Retinal pigment epithelial cell (primary cell): ENCODE measurements at regions not wholly inside any gene's neighbourhood (a gene's known extent, or its start where the extent isn't known, plus 50 kb on each side); places are given as distances from the start of the nearest gene placed in this dataset.

Experiments
- DNase-seq: peaks from one replicate; pipeline ENCODE4 v3.0.0-alpha.2; 2010; ENCODE audit warnings: low read depth
- H3K4me3 ChIP-seq: 2 replicates; pipeline ENCODE4 v1.5.1; 2011; ENCODE audit warnings: mild to moderate bottlenecking, low read length, control low read depth, moderate library complexity
- TF ChIP-seq, protein P1 (sequence below): conservative IDR thresholded peaks from 2 replicates; pipeline ENCODE4 v1.5.1; 2011; ENCODE audit warnings: low read depth, low read length, control low read depth, inconsistent platforms

DNA sequence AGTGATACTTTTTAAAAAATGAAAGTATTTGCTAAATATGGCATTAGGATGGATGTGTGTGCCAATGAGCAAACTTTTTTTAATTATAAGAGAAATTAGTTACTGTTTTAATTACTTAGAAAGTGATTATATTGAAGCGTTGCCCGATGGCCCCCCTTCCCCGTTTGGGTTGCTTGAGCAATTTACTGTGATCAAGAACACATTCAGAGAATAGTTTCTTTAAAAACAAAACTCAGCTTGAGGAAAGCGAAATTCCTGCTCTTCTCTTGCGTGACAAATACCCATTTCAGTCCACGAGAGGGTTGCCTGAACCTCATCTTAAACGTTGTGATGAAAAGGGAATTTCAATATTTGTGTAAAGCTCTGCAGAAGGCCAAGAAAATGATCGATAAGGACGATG, 234.1 kb downstream of the GATA3 start:
- TF ChIP-seq, protein P1, sequence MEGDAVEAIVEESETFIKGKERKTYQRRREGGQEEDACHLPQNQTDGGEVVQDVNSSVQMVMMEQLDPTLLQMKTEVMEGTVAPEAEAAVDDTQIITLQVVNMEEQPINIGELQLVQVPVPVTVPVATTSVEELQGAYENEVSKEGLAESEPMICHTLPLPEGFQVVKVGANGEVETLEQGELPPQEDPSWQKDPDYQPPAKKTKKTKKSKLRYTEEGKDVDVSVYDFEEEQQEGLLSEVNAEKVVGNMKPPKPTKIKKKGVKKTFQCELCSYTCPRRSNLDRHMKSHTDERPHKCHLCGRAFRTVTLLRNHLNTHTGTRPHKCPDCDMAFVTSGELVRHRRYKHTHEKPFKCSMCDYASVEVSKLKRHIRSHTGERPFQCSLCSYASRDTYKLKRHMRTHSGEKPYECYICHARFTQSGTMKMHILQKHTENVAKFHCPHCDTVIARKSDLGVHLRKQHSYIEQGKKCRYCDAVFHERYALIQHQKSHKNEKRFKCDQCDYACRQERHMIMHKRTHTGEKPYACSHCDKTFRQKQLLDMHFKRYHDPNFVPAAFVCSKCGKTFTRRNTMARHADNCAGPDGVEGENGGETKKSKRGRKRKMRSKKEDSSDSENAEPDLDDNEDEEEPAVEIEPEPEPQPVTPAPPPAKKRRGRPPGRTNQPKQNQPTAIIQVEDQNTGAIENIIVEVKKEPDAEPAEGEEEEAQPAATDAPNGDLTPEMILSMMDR: no peak
- DNase-seq: no peak
- H3K4me3 ChIP-seq: no peak overlapping the region

DNA sequence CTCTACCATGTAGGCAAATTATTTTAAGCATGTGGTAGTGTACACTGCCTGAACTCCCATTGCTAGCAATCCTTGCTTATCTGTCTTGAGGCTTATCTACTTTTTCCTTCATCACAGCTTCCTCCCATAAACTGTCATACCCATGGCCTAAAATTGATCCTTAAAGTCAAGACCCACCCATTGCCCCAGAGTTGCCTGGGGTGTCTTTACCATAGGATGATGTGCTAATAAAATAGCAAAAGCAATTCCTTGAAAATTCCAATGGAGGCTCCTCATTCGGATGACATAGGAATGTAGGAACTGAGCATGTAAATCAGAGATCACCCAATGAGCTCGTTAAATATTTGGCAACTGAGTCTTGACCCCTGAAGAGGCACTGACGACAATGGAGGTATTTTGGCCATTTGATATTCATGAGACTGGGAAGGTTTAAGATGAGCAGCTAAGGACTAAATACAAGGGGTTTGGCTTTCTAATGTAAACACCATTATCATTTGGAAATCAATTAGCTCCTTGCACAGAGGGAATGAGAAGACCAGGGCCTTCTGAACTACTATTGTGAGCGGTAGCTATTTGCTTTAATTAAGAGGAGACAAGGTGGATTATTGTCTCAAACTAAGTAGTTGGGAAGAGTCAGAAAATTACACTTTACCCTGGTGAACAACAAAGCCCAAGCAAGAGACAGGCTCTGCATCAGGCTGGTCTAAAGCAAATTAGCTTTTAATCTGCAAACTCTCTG, 234.9 kb downstream of the GATA3 start:
- H3K4me3 ChIP-seq: no peak overlapping the region
- TF ChIP-seq, protein P1: no peak
- no peak for DNase-seq

DNA sequence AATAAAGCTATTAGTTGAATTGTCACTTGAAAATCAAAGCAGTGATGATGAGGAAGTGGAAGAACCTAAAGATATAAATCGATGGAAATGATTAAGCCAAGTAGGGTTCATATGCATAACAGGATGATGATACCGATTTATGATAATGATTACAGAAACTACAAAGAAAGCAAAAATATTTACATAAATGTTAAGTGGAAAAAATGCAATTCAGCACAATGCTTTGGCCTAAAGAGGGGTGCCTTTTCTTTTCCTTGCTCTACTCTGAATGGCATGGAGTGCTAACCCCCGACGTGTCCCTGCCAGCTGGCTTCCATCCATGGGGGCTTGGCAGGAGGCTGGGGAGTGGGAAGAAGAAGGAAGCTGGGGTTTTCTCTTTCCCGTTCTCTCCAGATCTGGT, 240.3 kb downstream of the GATA3 start:
- TF ChIP-seq, protein P1: no peak
- H3K4me3 ChIP-seq: no peak overlapping the region
- no peak for DNase-seq

DNA sequence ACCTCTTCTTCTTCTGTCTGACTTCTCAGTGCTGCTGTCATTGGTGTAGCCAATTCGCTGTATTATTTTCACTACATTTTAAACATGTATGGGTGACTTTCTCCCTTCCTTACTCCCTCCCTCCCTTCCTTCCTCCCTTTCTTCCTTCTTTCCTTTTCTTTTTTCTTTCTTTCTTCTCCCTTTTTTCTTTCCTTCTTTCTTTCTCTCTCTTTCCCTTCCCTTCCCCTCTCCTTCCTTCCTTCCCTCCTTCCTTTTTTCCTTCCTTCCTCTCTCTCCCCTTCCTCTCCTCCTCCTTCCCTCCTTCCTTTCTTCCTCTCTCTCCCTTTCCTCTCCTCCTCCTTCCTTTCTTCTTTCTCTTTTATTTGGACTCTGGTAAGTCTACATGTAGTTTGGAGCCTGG, 240.8 kb downstream of the GATA3 start:
- H3K4me3 ChIP-seq: no peak overlapping the region
- no peak for DNase-seq
- TF ChIP-seq, protein P1: no peak

- TF ChIP-seq, protein P1: no peak
- DNase-seq: no peak
- no peak overlapping the region for H3K4me3 ChIP-seq
Observed at GRCh38 chr10:8296090-8296733, 241.7 kb downstream of the GATA3 start.

GRCh38 chr10:8296734-8297101, 242.2 kb downstream of the GATA3 start:
- H3K4me3 ChIP-seq: no peak overlapping the region
- TF ChIP-seq, protein P1: no peak
- no peak for DNase-seq

DNA sequence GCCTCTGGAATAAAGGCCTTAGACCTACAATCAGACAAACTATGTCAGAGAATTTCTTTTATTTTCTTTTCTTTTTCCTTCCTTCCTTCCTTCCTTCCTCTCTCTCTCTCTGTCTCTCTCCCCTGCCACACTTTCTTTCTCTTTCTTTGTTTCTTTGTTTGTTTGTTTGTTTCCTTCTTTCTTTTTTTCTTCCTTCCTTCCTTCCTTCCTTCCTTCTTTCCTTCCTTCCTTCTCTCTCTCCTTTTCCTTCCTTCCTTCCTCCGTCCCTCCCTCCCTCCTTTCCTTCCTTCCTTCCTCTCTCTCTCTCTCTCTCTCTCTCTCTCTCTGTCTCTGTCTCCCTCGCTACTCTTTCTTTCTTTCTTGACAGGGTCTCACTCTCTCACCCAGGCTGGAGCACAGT, 242.6 kb downstream of the GATA3 start:
- no peak for DNase-seq
- H3K4me3 ChIP-seq: no peak overlapping the region
- TF ChIP-seq, protein P1: no peak
